A673 (cell line): ENCODE measurements at regions not wholly inside any gene's neighbourhood (a gene's known extent, or its start where the extent isn't known, plus 50 kb on each side); places are given as distances from the start of the nearest gene placed in this dataset.

Experiments
- BruUV-seq: library from RNA; stranded (reverse); fragments of 400-500 nt; replicated peaks from 2 replicates; lab custom pipeline; 2021; lab: Mats Ljungman, UMichigan
- CTCF ChIA-PET: fragments of 300-600 bp; sonication (Branson Sonifier 250); formaldehyde crosslinking; loops from one replicate; lab custom pipeline; 2022; ENCODE audit warnings: antibody characterized with exemption; lab: Charles Lee
- POLR2A ChIA-PET: fragments of 300-600 bp; sonication (Branson Sonifier 250); formaldehyde crosslinking; loops from one replicate; lab custom pipeline; 2022; ENCODE audit warnings: antibody characterized with exemption; ENCODE audit not compliant: low non-redundant PET; lab: Charles Lee
- DNase-seq: peaks from one replicate; pipeline ENCODE4 v3.0.0-alpha.2; 2015; ENCODE audit warnings: low spot score
- H3K27ac ChIP-seq: fragments of 200-600 bp; sonication (generic); 2 replicates; pipeline ENCODE4 v1.5.1; 2016; ENCODE audit warnings: mixed run types, low read depth, mild to moderate bottlenecking, mixed read lengths, antibody characterized with exemption, low read length; ENCODE audit not compliant: poor library complexity, severe bottlenecking
- H3K27me3 ChIP-seq: fragments of 200-600 bp; sonication (generic); replicated peaks from 2 replicates; pipeline ENCODE4 v1.6.1; 2017; ENCODE audit warnings: mixed run types, low read depth, mild to moderate bottlenecking, mixed read lengths, antibody characterized with exemption, low read length; ENCODE audit not compliant: insufficient read depth, poor library complexity
- H3K36me3 ChIP-seq: fragments of 200-600 bp; sonication (generic); 2 replicates; pipeline ENCODE4 v1.6.1; 2016; ENCODE audit warnings: mixed run types, mild to moderate bottlenecking, mixed read lengths, antibody characterized with exemption, low read length; ENCODE audit not compliant: insufficient read depth, poor library complexity, severe bottlenecking
- H3K4me1 ChIP-seq: fragments of 200-600 bp; sonication (generic); 2 replicates; pipeline ENCODE4 v1.6.1; 2017; ENCODE audit warnings: mixed run types, mild to moderate bottlenecking, mixed read lengths, antibody characterized with exemption, low read length; ENCODE audit not compliant: insufficient read depth, poor library complexity, severe bottlenecking
- H3K4me3 ChIP-seq: fragments of 200-600 bp; sonication (generic); 2 replicates; pipeline ENCODE4 v1.5.1; 2016; ENCODE audit warnings: low read depth, mixed run types, mild to moderate bottlenecking, mixed read lengths, low read length; ENCODE audit not compliant: poor library complexity, severe bottlenecking
- H3K9me3 ChIP-seq: fragments of 200-600 bp; sonication (generic); 2 replicates; pipeline ENCODE4 v1.6.1; 2016; ENCODE audit warnings: mixed run types, low read depth, mild to moderate bottlenecking, mixed read lengths, antibody characterized with exemption, low read length; ENCODE audit not compliant: poor library complexity, severe bottlenecking
- EZH2 ChIP-seq: fragments of 200-600 bp; sonication (generic); IDR thresholded peaks from 2 replicates; pipeline ENCODE4 v1.6.1; 2017; ENCODE audit warnings: borderline replicate concordance, low read depth, mild to moderate bottlenecking, mixed read lengths, antibody characterized with exemption, low read length; ENCODE audit not compliant: poor library complexity, severe bottlenecking
- intact Hi-C: fragments of 100-400 bp; cut with micrococcal nuclease; formaldehyde crosslinking; loops from one replicate; pipeline ENCODE4 v1.10.0; 2022; ENCODE audit not compliant: unreplicated experiment
- TF ChIP-seq, protein P1 (sequence below): fragments of 300-800, 200-600 bp; sonication (generic); conservative IDR thresholded peaks from 2 replicates; pipeline ENCODE4 v1.5.1; 2017; ENCODE audit warnings: low read depth, mild to moderate bottlenecking, antibody characterized with exemption, low read length, moderate library complexity, mixed read lengths

GRCh38 chr11:112477152-112477551, 216.5 kb upstream of the PLET1 start:
- no peak overlapping the region for H3K4me3 ChIP-seq
- H3K4me1 ChIP-seq, result no peaks in the 10 kb centered on the region
- H3K9me3 ChIP-seq, result no peaks in the 10 kb centered on the region
- H3K36me3 ChIP-seq, result no peaks in the 10 kb centered on the region
- TF ChIP-seq, protein P1, sequence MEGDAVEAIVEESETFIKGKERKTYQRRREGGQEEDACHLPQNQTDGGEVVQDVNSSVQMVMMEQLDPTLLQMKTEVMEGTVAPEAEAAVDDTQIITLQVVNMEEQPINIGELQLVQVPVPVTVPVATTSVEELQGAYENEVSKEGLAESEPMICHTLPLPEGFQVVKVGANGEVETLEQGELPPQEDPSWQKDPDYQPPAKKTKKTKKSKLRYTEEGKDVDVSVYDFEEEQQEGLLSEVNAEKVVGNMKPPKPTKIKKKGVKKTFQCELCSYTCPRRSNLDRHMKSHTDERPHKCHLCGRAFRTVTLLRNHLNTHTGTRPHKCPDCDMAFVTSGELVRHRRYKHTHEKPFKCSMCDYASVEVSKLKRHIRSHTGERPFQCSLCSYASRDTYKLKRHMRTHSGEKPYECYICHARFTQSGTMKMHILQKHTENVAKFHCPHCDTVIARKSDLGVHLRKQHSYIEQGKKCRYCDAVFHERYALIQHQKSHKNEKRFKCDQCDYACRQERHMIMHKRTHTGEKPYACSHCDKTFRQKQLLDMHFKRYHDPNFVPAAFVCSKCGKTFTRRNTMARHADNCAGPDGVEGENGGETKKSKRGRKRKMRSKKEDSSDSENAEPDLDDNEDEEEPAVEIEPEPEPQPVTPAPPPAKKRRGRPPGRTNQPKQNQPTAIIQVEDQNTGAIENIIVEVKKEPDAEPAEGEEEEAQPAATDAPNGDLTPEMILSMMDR, result no peak
- no peak for TF ChIP-seq EZH2
- H3K27me3 ChIP-seq, result no peaks in the 10 kb centered on the region
- intact Hi-C loops, result no loop called here
- no peak for DNase-seq
- no TSS peak for BruUV-seq
- H3K27ac ChIP-seq, result no peak overlapping the region
- CTCF ChIA-PET, result no interaction called here
- POLR2A ChIA-PET, result no interaction called here

GRCh38 chr11:112477581-112478317, 217.1 kb upstream of the PLET1 start:
- Histone ChIP-seq H3K9me3 (no peaks in the 10 kb centered on the region), H3K27ac (no peak overlapping the region), H3K4me3 (no peak overlapping the region), H3K27me3 (no peaks in the 10 kb centered on the region), H3K36me3 (no peaks in the 10 kb centered on the region), H3K4me1 (no peaks in the 10 kb centered on the region)
- intact Hi-C loops, result no loop called here
- no peak for TF ChIP-seq EZH2
- TF ChIP-seq, protein P1, result no peak
- ChIA-PET POLR2A (no interaction called here), CTCF (no interaction called here)
- DNase-seq, result no peak
- BruUV-seq, result no TSS peak

DNA sequence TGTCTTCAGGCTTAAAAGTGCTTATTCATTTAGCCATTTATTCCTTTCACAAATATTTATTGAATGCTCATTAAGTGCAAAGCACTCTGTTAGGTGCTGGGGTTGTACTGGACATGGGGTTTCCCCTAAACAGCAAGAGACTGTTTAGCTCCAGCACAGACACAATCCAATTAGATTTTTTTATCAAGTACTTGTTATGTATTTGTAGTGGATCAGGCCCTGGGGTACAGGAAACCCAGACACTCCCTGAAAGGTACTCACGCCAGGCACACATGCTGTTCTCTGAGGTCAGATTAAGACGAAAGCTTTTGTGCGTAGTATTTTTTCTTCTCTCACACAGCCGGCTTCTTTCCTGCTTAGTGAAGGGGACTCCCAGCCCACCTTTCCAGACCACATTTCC, 218.1 kb upstream of the PLET1 start:
- Histone ChIP-seq H3K4me1 (no peaks in the 10 kb centered on the region), H3K27ac (no peak overlapping the region), H3K36me3 (no peaks in the 10 kb centered on the region), H3K27me3 (no peaks in the 10 kb centered on the region), H3K4me3 (no peak overlapping the region), H3K9me3 (no peaks in the 10 kb centered on the region)
- BruUV-seq, result no TSS peak
- ChIA-PET POLR2A (no interaction called here), CTCF (no interaction called here)
- intact Hi-C loops, result no loop called here
- no peak for DNase-seq
- no peak for TF ChIP-seq EZH2
- TF ChIP-seq, protein P1, result no peak
